ENCODE measurements at regions not wholly inside any gene's neighbourhood (a gene's known extent, or its start where the extent isn't known, plus 50 kb on each side); places are given as distances from the start of the nearest gene placed in this dataset.

DNA sequence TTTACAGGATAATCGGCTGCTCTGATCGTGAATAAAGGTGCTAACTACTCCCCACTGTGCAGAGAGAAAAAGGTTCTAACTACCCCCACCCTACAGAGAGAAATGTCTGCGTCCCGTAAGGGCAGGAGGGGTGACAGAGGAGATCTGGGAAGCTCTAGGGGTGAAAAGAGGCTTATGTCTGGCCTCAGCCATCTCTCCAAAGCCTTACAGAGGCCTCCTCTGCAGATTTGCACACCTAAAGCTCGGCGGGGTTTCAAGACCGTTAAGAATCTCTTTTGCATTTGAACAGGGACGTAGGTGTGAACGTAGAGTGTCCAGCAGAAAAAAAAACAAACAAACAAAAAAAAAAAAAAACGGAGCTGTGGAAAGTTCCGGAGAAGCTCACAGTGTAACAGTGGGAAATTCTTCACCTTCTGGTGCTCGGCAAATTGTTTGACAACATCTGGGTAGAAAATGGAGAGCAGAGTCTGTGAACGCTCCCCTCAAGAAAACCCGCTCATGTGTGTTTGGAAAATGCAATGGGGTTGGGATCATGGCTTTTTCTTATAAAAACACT is 161.0 kb downstream of the SHOX start:
- no peak for TF ChIP-seq ESRRG (CRISPR knock-in tag; IDR thresholded peaks at IDR 0.05)
- TF ChIP-seq ZFP30 (CRISPR knock-in tag; IDR thresholded peaks at IDR 0.05), result no peak
- TF ChIP-seq TOX (CRISPR knock-in tag; IDR thresholded peaks at IDR 0.05; ENCODE audit: borderline replicate concordance), result no peak
- no peak for TF ChIP-seq ZNF70 (CRISPR knock-in tag; IDR thresholded peaks at IDR 0.05)
- no peak for TF ChIP-seq ZNF565 (CRISPR knock-in tag; conservative IDR thresholded peaks at IDR 0.05; ENCODE audit: low read depth)
- no peak for TF ChIP-seq BACH2 (CRISPR knock-in tag; IDR thresholded peaks at IDR 0.05; ENCODE audit: borderline replicate concordance)
- TF ChIP-seq ARNTL (CRISPR knock-in tag; IDR thresholded peaks at IDR 0.05; ENCODE audit: borderline replicate concordance, low read depth), result no peak
- no peak for TF ChIP-seq ZNF8 (CRISPR knock-in tag; IDR thresholded peaks at IDR 0.05)
- TF ChIP-seq OSR1 (CRISPR knock-in tag; IDR thresholded peaks at IDR 0.05), result no peak
- no peak for TF ChIP-seq ZFP3 (CRISPR knock-in tag; IDR thresholded peaks at IDR 0.05)
- no peak for TF ChIP-seq GLIS3 (CRISPR knock-in tag; IDR thresholded peaks at IDR 0.05)
- no peak for TF ChIP-seq RARB (CRISPR knock-in tag; IDR thresholded peaks at IDR 0.05)
- TF ChIP-seq, protein P1, sequence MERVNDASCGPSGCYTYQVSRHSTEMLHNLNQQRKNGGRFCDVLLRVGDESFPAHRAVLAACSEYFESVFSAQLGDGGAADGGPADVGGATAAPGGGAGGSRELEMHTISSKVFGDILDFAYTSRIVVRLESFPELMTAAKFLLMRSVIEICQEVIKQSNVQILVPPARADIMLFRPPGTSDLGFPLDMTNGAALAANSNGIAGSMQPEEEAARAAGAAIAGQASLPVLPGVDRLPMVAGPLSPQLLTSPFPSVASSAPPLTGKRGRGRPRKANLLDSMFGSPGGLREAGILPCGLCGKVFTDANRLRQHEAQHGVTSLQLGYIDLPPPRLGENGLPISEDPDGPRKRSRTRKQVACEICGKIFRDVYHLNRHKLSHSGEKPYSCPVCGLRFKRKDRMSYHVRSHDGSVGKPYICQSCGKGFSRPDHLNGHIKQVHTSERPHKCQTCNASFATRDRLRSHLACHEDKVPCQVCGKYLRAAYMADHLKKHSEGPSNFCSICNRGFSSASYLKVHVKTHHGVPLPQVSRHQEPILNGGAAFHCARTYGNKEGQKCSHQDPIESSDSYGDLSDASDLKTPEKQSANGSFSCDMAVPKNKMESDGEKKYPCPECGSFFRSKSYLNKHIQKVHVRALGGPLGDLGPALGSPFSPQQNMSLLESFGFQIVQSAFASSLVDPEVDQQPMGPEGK (CRISPR knock-in tag; IDR thresholded peaks at IDR 0.05; ENCODE audit: borderline replicate concordance), result no peak
- TF ChIP-seq PPARA (CRISPR knock-in tag; IDR thresholded peaks at IDR 0.05; ENCODE audit: borderline replicate concordance), result no peak
- no peak for TF ChIP-seq SNAI2 (CRISPR knock-in tag; IDR thresholded peaks at IDR 0.05)
- TF ChIP-seq, protein P2, sequence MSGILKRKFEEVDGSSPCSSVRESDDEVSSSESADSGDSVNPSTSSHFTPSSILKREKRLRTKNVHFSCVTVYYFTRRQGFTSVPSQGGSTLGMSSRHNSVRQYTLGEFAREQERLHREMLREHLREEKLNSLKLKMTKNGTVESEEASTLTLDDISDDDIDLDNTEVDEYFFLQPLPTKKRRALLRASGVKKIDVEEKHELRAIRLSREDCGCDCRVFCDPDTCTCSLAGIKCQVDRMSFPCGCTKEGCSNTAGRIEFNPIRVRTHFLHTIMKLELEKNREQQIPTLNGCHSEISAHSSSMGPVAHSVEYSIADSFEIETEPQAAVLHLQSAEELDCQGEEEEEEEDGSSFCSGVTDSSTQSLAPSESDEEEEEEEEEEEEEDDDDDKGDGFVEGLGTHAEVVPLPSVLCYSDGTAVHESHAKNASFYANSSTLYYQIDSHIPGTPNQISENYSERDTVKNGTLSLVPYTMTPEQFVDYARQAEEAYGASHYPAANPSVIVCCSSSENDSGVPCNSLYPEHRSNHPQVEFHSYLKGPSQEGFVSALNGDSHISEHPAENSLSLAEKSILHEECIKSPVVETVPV (CRISPR knock-in tag; IDR thresholded peaks at IDR 0.05), result no peak
- no peak for TF ChIP-seq TCF4 (CRISPR knock-in tag; IDR thresholded peaks at IDR 0.05; ENCODE audit: borderline replicate concordance)
- no peak for ATAC-seq

DNA sequence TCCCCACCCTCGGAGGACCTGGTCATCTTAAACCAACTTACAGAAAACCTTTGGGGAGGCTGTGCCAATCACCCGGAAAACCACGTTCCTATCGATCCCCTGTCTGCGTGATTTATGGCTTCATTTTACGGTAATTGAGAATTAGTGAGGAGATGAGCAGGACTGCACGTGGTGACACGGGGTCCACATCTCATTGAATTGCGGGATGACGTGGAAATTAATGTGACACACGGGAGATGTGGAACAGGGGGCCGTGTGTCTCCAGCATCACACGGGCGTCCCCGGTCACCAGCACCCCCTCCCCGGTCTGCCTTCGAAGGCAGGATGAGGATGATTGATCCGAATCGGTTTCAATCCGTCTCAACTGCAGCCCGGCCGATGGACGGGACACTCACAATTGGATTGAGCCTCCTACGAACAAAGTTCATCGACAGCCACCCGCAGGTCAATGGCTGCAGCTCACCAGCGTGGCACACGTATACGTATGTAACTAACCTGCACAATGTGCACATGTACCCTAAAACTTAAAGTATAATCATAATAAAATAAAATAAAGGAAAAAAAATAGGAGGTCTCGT is 160.3 kb downstream of the SHOX start:
- no peak for ATAC-seq
- TF ChIP-seq TCF4 (CRISPR knock-in tag; IDR thresholded peaks at IDR 0.05; ENCODE audit: borderline replicate concordance) (no peak), ZFP3 (CRISPR knock-in tag; IDR thresholded peaks at IDR 0.05) (no peak), ZNF70 (CRISPR knock-in tag; IDR thresholded peaks at IDR 0.05) (no peak), ESRRG (CRISPR knock-in tag; IDR thresholded peaks at IDR 0.05) (no peak), CSDC2 (CRISPR knock-in tag; IDR thresholded peaks at IDR 0.05) (no peak)

DNA sequence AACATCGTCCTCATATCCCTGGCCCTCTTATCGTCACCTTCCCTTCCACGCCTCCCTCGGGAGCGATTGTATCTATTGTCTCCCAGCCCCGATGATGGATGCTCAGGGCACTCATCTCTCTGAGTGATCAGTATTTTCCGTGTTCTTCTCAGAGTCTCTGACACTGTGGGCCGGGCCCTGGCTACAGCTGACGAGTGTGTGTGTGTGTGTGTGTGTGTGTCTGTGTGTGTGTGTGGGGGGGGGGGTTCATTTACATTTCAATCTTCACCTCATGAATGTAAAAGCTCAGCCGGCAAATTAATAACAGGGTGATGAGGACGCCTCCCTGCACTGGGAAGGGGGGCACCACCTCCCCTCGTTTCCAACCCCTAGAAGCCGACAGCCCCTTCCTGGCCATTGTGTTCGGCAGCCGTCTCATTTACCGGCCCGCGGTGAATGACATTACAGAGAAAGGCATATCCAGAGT is 159.5 kb downstream of the SHOX start:
- TF ChIP-seq OSR1 (CRISPR knock-in tag; IDR thresholded peaks at IDR 0.05) (no peak), PPARA (CRISPR knock-in tag; IDR thresholded peaks at IDR 0.05; ENCODE audit: borderline replicate concordance) (no peak), ISL1 (CRISPR knock-in tag; IDR thresholded peaks at IDR 0.05) (no peak), GLIS3 (CRISPR knock-in tag; IDR thresholded peaks at IDR 0.05) (no peak), RARB (CRISPR knock-in tag; IDR thresholded peaks at IDR 0.05) (no peak), ZFP3 (CRISPR knock-in tag; IDR thresholded peaks at IDR 0.05) (no peak), SNAI2 (CRISPR knock-in tag; IDR thresholded peaks at IDR 0.05) (no peak), ZC3H10 (CRISPR knock-in tag; IDR thresholded peaks at IDR 0.05) (no peak), ZNF565 (CRISPR knock-in tag; conservative IDR thresholded peaks at IDR 0.05; ENCODE audit: low read depth) (no peak), ZFP30 (CRISPR knock-in tag; IDR thresholded peaks at IDR 0.05) (no peak), ZNF70 (CRISPR knock-in tag; IDR thresholded peaks at IDR 0.05) (no peak), BACH2 (CRISPR knock-in tag; IDR thresholded peaks at IDR 0.05; ENCODE audit: borderline replicate concordance) (no peak), TOX (CRISPR knock-in tag; IDR thresholded peaks at IDR 0.05; ENCODE audit: borderline replicate concordance) (no peak), ARNTL (CRISPR knock-in tag; IDR thresholded peaks at IDR 0.05; ENCODE audit: borderline replicate concordance, low read depth) (no peak), TCF4 (CRISPR knock-in tag; IDR thresholded peaks at IDR 0.05; ENCODE audit: borderline replicate concordance) (no peak)
- TF ChIP-seq, protein P3, sequence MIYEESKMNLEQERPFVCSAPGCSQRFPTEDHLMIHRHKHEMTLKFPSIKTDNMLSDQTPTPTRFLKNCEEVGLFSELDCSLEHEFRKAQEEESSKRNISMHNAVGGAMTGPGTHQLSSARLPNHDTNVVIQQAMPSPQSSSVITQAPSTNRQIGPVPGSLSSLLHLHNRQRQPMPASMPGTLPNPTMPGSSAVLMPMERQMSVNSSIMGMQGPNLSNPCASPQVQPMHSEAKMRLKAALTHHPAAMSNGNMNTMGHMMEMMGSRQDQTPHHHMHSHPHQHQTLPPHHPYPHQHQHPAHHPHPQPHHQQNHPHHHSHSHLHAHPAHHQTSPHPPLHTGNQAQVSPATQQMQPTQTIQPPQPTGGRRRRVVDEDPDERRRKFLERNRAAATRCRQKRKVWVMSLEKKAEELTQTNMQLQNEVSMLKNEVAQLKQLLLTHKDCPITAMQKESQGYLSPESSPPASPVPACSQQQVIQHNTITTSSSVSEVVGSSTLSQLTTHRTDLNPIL (CRISPR knock-in tag; IDR thresholded peaks at IDR 0.05; ENCODE audit: low read depth), result no peak
- TF ChIP-seq, protein P2 (CRISPR knock-in tag; IDR thresholded peaks at IDR 0.05), result no peak
- TF ChIP-seq, protein P1 (CRISPR knock-in tag; IDR thresholded peaks at IDR 0.05; ENCODE audit: borderline replicate concordance), result no peak
- no peak for ATAC-seq
